Peyer's patch (tissue), 4 donors: ENCODE measurements at regions not wholly inside any gene's neighbourhood (a gene's known extent, or its start where the extent isn't known, plus 50 kb on each side); places are given as distances from the start of the nearest gene placed in this dataset.

Experiments used
- DNase-seq, 3 donors: peaks; one replicate each; pipeline ENCODE4 v3.0.0-alpha.2; 2017 to 2019
- H3K27ac ChIP-seq, 4 donors: fragments of 200-600 bp; sonication (generic); one replicate each; pipeline ENCODE4 v1.5.1; 2016 to 2019
- H3K27me3 ChIP-seq, 2 donors: fragments of 200-600 bp; sonication (generic); one replicate each; pipeline ENCODE4 v1.5.1; 2019
- H3K36me3 ChIP-seq, 3 donors: fragments of 200-600 bp; sonication (generic); one replicate each; pipeline ENCODE4 v1.5.1; 2016 to 2019
- H3K4me1 ChIP-seq, 4 donors: fragments of 200-600 bp; sonication (generic); one replicate each; pipeline ENCODE4 v1.5.1; 2016 to 2019
- H3K4me3 ChIP-seq, 4 donors: fragments of 200-600 bp; sonication (generic); 1 replicate in 3 of 4; 2 replicates in 1 of 4; pipeline ENCODE4 v1.5.1; 2016 to 2019; ENCODE audit warnings: mild to moderate bottlenecking in 1 of 4
- H3K9me3 ChIP-seq, 4 donors: fragments of 200-600 bp; sonication (generic); one replicate each; pipeline ENCODE4 v1.5.1; 2016 to 2019; ENCODE audit warnings: mild to moderate bottlenecking in 1 of 4
- POLR2A ChIP-seq, 2 donors: fragments of 450-650 bp; IDR thresholded peaks; one replicate each; pipeline ENCODE4 v1.5.1; 2017; ENCODE audit warnings: antibody characterized with exemption in 2 of 2, mild to moderate bottlenecking in 2 of 2, moderate library complexity in 2 of 2
- TF ChIP-seq, protein P1 (sequence below), 6 experiments: fragments of 450-650 bp in 4 of 6; fragments of 200-600 bp in 2 of 6; sonication (generic) in 1 of 6; IDR thresholded peaks; one replicate each; pipeline ENCODE4 v1.5.1; 2017 to 2019; ENCODE audit warnings: antibody characterized with exemption in 6 of 6, mild to moderate bottlenecking in 3 of 6, moderate library complexity in 1 of 6

DNA sequence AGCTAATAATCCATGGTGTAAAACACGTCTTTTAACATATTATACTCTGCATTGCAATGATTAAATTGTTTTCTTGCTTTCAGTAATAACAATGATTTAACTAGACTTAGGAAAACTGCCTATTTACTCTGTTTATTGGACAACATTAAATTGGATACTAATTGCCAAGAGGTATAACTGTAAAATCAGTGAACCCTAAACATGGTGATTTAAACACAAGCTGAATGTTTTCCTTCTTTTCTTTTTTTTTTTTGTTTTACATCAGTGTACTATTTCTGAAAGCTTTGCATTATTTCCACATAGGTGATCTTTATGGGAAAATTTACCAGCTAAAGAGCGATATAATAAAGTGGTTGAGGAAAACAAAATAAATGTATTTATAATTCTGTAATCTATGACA lies 276.7 kb downstream of the PCDH7 start:
- H3K4me1 ChIP-seq, result no peaks in the 10 kb centered on the region
- no peaks in the 10 kb centered on the region for H3K9me3 ChIP-seq
- no peak for TF ChIP-seq POLR2A (IDR thresholded peaks at IDR 0.05)
- TF ChIP-seq, protein P1, sequence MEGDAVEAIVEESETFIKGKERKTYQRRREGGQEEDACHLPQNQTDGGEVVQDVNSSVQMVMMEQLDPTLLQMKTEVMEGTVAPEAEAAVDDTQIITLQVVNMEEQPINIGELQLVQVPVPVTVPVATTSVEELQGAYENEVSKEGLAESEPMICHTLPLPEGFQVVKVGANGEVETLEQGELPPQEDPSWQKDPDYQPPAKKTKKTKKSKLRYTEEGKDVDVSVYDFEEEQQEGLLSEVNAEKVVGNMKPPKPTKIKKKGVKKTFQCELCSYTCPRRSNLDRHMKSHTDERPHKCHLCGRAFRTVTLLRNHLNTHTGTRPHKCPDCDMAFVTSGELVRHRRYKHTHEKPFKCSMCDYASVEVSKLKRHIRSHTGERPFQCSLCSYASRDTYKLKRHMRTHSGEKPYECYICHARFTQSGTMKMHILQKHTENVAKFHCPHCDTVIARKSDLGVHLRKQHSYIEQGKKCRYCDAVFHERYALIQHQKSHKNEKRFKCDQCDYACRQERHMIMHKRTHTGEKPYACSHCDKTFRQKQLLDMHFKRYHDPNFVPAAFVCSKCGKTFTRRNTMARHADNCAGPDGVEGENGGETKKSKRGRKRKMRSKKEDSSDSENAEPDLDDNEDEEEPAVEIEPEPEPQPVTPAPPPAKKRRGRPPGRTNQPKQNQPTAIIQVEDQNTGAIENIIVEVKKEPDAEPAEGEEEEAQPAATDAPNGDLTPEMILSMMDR (IDR thresholded peaks at IDR 0.05), result no peak

DNA sequence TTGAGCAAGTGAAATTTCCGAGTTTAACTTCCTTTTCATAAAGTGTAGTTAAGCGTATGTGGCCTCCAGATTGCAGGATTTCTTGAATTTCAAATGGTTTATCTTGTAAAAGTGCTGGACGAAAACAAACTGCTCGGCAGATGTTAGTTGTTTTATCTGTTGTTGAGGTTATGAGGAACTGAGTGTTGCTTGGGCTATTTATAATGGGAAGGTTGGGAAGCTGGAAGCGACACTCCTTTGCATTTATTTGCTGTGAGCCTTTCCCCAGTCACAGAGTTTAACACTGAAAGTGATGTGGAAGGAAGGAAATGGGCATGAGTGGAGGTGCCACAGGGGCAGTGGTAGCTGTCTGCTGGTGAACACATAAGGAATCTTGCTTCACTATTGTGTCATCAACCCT lies 284.9 kb downstream of the PCDH7 start:
- Histone ChIP-seq H3K4me1 (no peaks in the 10 kb centered on the region), H3K9me3 (no peaks in the 10 kb centered on the region)
- TF ChIP-seq POLR2A (IDR thresholded peaks at IDR 0.05), result no peak
- TF ChIP-seq, protein P1 (IDR thresholded peaks at IDR 0.05), result no peak

More for the DNA sequence above, 276.7 kb downstream of the PCDH7 start:
- Histone ChIP-seq H3K4me3 (no peak overlapping the region), H3K36me3 (no peaks in the 10 kb centered on the region), H3K27me3 (no peaks in the 10 kb centered on the region), H3K27ac (no peak overlapping the region)
- DNase-seq, result no peak

DNA sequence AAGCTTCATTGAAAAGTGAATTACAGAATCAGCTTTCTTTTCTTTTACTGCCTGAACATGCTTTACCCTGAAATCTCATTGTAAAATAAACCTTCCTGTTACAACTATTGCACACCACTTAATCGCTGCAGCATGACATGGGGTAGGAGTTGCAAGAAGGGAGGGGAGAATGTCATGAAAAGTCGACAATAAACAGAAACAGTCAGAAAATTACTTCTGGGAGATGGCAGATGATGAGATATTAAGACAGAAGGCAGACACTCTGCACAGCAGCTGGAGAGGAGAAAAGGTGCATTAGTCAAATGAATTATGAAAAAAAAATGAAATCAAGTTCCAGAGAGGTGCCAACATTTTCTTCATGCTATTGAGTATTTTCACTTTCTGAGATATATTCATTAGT lies 287.7 kb downstream of the PCDH7 start:
- no peak for TF ChIP-seq POLR2A (IDR thresholded peaks at IDR 0.05)
- TF ChIP-seq, protein P1 (IDR thresholded peaks at IDR 0.05), result no peak
- Histone ChIP-seq H3K4me1 (no peaks in the 10 kb centered on the region), H3K27ac (no peak overlapping the region), H3K36me3 (no peaks in the 10 kb centered on the region), H3K4me3 (no peak overlapping the region), H3K27me3 (no peaks in the 10 kb centered on the region), H3K9me3 (no peaks in the 10 kb centered on the region)
- DNase-seq, result no peak

More for the DNA sequence above, 284.9 kb downstream of the PCDH7 start:
- no peak for DNase-seq
- Histone ChIP-seq H3K4me3 (no peak overlapping the region), H3K36me3 (no peaks in the 10 kb centered on the region), H3K27me3 (no peaks in the 10 kb centered on the region), H3K27ac (no peak overlapping the region)

DNA sequence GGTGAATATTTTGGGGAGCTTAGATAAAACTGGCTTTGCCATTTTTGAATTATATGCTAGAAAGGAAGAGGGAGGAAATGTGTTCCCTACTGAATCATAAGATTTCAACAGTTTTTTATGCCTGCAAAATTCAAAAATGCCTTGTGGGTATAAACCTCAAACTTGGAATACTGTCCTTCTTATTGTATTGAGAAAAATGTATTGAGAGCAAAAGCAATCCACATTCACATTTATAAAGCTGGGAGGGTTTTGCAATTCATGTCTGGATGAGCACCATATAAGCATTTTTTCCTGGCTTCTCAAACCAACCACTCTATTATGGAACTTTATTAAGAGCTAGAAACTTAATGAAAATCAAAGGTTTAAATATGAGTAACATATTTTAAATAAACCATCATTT lies 289.8 kb downstream of the PCDH7 start:
- no peaks in the 10 kb centered on the region for H3K27me3 ChIP-seq
- H3K36me3 ChIP-seq, result no peaks in the 10 kb centered on the region
- no peaks in the 10 kb centered on the region for H3K4me1 ChIP-seq
- DNase-seq, result no peak
- no peak overlapping the region for H3K27ac ChIP-seq
- no peaks in the 10 kb centered on the region for H3K9me3 ChIP-seq
- TF ChIP-seq, protein P1 (IDR thresholded peaks at IDR 0.05), result no peak
- no peak for TF ChIP-seq POLR2A (IDR thresholded peaks at IDR 0.05)
- H3K4me3 ChIP-seq, result no peak overlapping the region

DNA sequence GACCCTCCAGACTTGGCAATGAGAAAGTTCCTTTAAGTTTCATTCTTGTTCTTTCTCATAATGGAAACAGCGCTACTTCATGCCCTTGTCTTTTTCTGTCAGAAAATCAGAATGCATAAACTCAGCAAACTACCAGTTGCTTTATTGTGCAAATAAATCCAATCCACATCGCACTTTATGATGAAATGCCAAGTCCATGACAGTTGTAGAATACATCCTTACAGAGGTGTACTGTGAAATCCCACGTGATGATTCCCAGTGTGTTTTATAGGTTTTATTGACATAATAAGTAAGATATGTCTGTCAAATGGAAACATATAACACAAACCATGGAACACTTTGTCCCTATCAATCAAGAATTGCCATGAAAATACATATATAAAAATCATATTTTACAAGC lies 295.0 kb downstream of the PCDH7 start:
- no peak for TF ChIP-seq POLR2A (IDR thresholded peaks at IDR 0.05)
- no peak for DNase-seq
- Histone ChIP-seq H3K4me1 (no peaks in the 10 kb centered on the region), H3K27ac (no peak overlapping the region), H3K4me3 (no peak overlapping the region), H3K9me3 (no peaks in the 10 kb centered on the region), H3K36me3 (no peaks in the 10 kb centered on the region), H3K27me3 (no peaks in the 10 kb centered on the region)

DNA sequence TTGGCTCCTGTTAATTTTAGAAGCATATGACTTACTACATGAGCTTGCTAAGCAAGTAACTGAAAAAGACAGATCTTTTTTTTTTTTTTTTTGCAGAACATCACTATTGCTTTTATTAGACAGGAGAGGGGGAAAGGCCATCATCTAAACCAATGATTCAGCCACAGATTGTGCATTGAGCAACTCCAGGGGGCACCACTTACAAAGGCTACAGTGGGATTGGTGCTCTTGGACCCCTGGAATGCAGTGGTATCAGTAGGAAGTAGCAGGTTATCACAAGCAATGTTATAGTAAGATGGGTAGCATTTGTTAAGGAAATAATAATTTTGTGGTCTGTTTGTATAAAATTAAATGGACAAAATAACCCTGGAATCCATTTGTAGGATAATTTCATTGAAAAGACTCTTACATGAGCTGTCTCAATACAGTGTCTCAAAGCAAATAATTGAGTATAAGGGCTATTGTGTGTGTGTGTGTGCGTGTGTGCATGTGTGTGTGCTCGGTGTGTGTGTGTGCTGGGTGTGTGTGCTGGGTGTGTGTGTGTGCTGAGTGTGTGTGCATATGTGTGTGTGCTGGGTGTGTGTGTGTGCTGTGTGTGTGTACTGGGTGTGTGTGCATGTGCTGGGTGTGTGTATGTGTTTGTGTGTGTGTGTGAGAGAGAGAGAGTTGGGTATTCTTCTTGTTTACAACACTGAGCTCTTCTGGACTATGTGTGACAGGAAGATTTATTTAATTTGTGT lies 296.3 kb downstream of the PCDH7 start:
- no peaks in the 10 kb centered on the region for H3K36me3 ChIP-seq
- TF ChIP-seq POLR2A (IDR thresholded peaks at IDR 0.05), result no peak
- TF ChIP-seq, protein P1 (IDR thresholded peaks at IDR 0.05), result no peak
- no peaks in the 10 kb centered on the region for H3K4me1 ChIP-seq
- H3K4me3 ChIP-seq, result no peak overlapping the region
- H3K27ac ChIP-seq, result no peak overlapping the region
- DNase-seq, result no peak
- no peaks in the 10 kb centered on the region for H3K9me3 ChIP-seq
- H3K27me3 ChIP-seq, result no peaks in the 10 kb centered on the region
